Hepatocyte (in vitro differentiated cells): ENCODE measurements at regions not wholly inside any gene's neighbourhood (a gene's known extent, or its start where the extent isn't known, plus 50 kb on each side); places are given as distances from the start of the nearest gene placed in this dataset.
"Not testable (repeated sequence)": the region's sequence is repeated elsewhere in the genome, so short reads cannot be mapped to it uniquely, and the experiment has no call there.

Experiments
- CTCF ChIP-seq: fragments of 200-600 bp; sonication (generic); IDR thresholded peaks from 2 replicates; pipeline ENCODE4 v1.5.1; 2016; ENCODE audit warnings: antibody characterized with exemption, mild to moderate bottlenecking; ENCODE audit not compliant: poor library complexity
- EZH2 ChIP-seq: fragments of 200-600 bp; sonication (generic); IDR thresholded peaks from 2 replicates; pipeline ENCODE4 v1.6.1; 2016; ENCODE audit warnings: antibody characterized with exemption, mild to moderate bottlenecking, borderline replicate concordance
- EZH2phosphoT487 ChIP-seq: fragments of 200-600 bp; sonication (generic); IDR thresholded peaks from one replicate; pipeline ENCODE4 v1.6.1; 2018; ENCODE audit warnings: antibody characterized with exemption, mild to moderate bottlenecking, low read depth, moderate library complexity; ENCODE audit not compliant: unreplicated experiment, severe bottlenecking

DNA sequence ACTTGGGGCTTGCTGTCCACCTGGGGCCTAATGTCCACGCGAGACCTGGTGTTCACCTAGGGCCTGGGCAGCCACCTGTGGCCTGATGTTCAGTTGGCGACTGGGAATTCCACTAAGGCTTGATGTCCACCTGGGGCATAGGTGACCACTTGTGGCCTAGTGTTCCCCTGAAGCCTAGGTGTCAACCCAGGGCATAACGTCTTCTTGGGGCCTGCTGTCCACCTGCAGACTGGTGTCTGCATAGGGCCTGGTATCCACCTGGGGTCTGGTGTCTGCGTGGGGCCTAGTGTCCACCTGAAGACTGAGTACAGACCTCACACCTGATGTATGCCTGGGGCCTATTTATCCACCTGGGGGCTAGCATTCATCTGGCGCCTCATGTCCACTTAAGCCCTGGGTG, 355.2 kb downstream of the KCNJ18 start:
- not testable (repeated sequence) for TF ChIP-seq CTCF, EZH2, EZH2phosphoT487
